Ovary (tissue), 7 donors: ENCODE measurements at regions not wholly inside any gene's neighbourhood (a gene's known extent, or its start where the extent isn't known, plus 50 kb on each side); places are given as distances from the start of the nearest gene placed in this dataset.

Experiments
- DNase-seq, 5 donors: peaks; one replicate each; pipeline ENCODE4 v3.0.0-alpha.2; 2019 to 2020
- H3K27ac ChIP-seq, 2 donors: fragments of 200-600 bp; one replicate each; pipeline versions ENCODE4 v1.5.1 to v1.8.0; 2019 to 2022
- H3K27me3 ChIP-seq: fragments of 200-600 bp; one replicate; pipeline ENCODE4 v1.8.0; 2022
- H3K36me3 ChIP-seq: fragments of 200-600 bp; sonication (generic); one replicate; pipeline ENCODE4 v1.5.1; 2019
- H3K4me1 ChIP-seq: one replicate; pipeline ENCODE4 v1.8.1; 2013; ENCODE audit warnings: mild to moderate bottlenecking, moderate library complexity; ENCODE audit not compliant: insufficient read depth
- H3K4me3 ChIP-seq: fragments of 200-600 bp; sonication (generic); one replicate; pipeline ENCODE4 v1.5.1; 2017
- H3K9me3 ChIP-seq, 2 donors: fragments of 200-600 bp in 1 of 2; sonication (generic) in 1 of 2; one replicate each; pipeline versions ENCODE4 v1.5.1 to v1.8.1; 2013 to 2019; ENCODE audit warnings: mild to moderate bottlenecking in 1 of 2, moderate library complexity in 1 of 2
- CTCF ChIP-seq, 3 donors: fragments of 450-650 bp in 2 of 3; fragments of 200-600 bp in 1 of 3; IDR thresholded peaks; one replicate each; pipeline versions ENCODE4 v1.5.1 to v1.8.0; 2016 to 2022; ENCODE audit warnings: antibody characterized with exemption in 3 of 3, mild to moderate bottlenecking in 1 of 3
- EP300 ChIP-seq: sonication (generic); formaldehyde crosslinking; IDR thresholded peaks from one replicate; pipeline ENCODE4 v1.6.1; 2017; ENCODE audit warnings: antibody characterized with exemption
- POLR2A ChIP-seq: fragments of 450-650 bp; IDR thresholded peaks from one replicate; pipeline ENCODE4 v1.6.1; 2017; ENCODE audit warnings: antibody characterized with exemption, mild to moderate bottlenecking, moderate library complexity
- WGBS, 3 donors: extraction: QIAGEN DNeasy Blood & Tissue Kit in 1 of 3; methylation state at CpG; one replicate each; pipeline versions ENCODE4 v1.1.5 to v1.1.7; 2013 to 2017; 5-methylcytosine and 5-hydroxymethylcytosine counted together
- intact Hi-C, 4 donors: fragments of 100-400 bp; cut with DNase I; formaldehyde crosslinking; loops; one replicate each; pipeline versions ENCODE4 v1.11.0 to v1.15.1; 2022 to 2023
- donor health status: DM: no; HTN: no; CAD: no; lungs with moderate emphysema.
- donor health status: DM: no; HTN: no; CAD: no.
- donor health status: Bipolar disorder and iron deficiency.
- donor health status: DM: no; HTN: no; CAD: no.
- donor health status: DM: yes; HTN: yes; CAD: no.

- WGBS, 3 donors: 50 to 54% (median 50%) methylated on average over 17 of the region's 17 CpGs
- H3K36me3 ChIP-seq: no peaks in the 10 kb centered on the region
- no peak for DNase-seq
- no peaks in the 10 kb centered on the region for H3K9me3 ChIP-seq
- no peaks in the 10 kb centered on the region for H3K4me1 ChIP-seq
- no peak for TF ChIP-seq POLR2A
- no peak overlapping the region for H3K4me3 ChIP-seq
- H3K27ac ChIP-seq: no peak overlapping the region
- no peaks in the 10 kb centered on the region for H3K27me3 ChIP-seq
- intact Hi-C loops: no loop called here
Measured at GRCh38 chr17:73785958-73786743, 141.9 kb upstream of the SDK2 start.

GRCh38 chr17:73787076-73788059 lies 143.1 kb upstream of the SDK2 start:
- WGBS, 3 donors: 67 to 76% (median 76%) methylated on average over 13 of the region's 13 CpGs
- Histone ChIP-seq H3K27me3 (no peaks in the 10 kb centered on the region), H3K27ac (no peak overlapping the region), H3K4me1 (no peaks in the 10 kb centered on the region), H3K4me3 (no peak overlapping the region), H3K36me3 (no peaks in the 10 kb centered on the region), H3K9me3 (no peaks in the 10 kb centered on the region)
- no peak for TF ChIP-seq EP300
- TF ChIP-seq POLR2A: no peak
- TF ChIP-seq CTCF (IDR thresholded peaks at IDR 0.05): no peak
- intact Hi-C loops: no loop called here
- DNase-seq: no peak

- Histone ChIP-seq H3K4me3 (no peak overlapping the region), H3K27me3 (no peaks in the 10 kb centered on the region), H3K9me3 (no peaks in the 10 kb centered on the region), H3K36me3 (no peaks in the 10 kb centered on the region), H3K27ac (no peak overlapping the region), H3K4me1 (no peaks in the 10 kb centered on the region)
- DNase-seq: no peak
- WGBS, 3 donors: 77 to 84% (median 82%) methylated on average over 4 of the region's 4 CpGs
- TF ChIP-seq CTCF (IDR thresholded peaks at IDR 0.05) (no peak), EP300 (no peak), POLR2A (no peak)
- intact Hi-C loops: no loop called here
Measured at GRCh38 chr17:73788111-73788510, 143.9 kb upstream of the SDK2 start.

GRCh38 chr17:73791121-73791520 lies 146.9 kb upstream of the SDK2 start:
- no peaks in the 10 kb centered on the region for H3K9me3 ChIP-seq
- intact Hi-C loops: no loop called here
- no peaks in the 10 kb centered on the region for H3K36me3 ChIP-seq
- H3K4me1 ChIP-seq: no peaks in the 10 kb centered on the region
- H3K27ac ChIP-seq: no peak overlapping the region
- no peak for DNase-seq
- WGBS, 3 donors: 82 to 85% (median 84%) methylated on average over 4 of the region's 4 CpGs
- H3K4me3 ChIP-seq: no peak overlapping the region
- H3K27me3 ChIP-seq: no peaks in the 10 kb centered on the region
- TF ChIP-seq POLR2A (no peak), CTCF (IDR thresholded peaks at IDR 0.05) (no peak), EP300 (no peak)
